B cell (primary cell): ENCODE measurements at regions not wholly inside any gene's neighbourhood (a gene's known extent, or its start where the extent isn't known, plus 50 kb on each side); places are given as distances from the start of the nearest gene placed in this dataset.
"Not testable (repeated sequence)": the region's sequence is repeated elsewhere in the genome, so short reads cannot be mapped to it uniquely, and the experiment has no call there.

Source experiments
- ATAC-seq: fragments of 200-7000 bp; cut with Tn5 transposase; one replicate; pipeline ENCODE4 v1.10.0; 2021; ENCODE audit warnings: low read depth, mild to moderate bottlenecking, moderate number of reproducible peaks, moderate library complexity
- CTCF ChIA-PET: fragments of 350-600 bp; sonication (Branson Sonifier 250); formaldehyde crosslinking; loops from one replicate; lab custom pipeline; 2021; ENCODE audit warnings: antibody characterized with exemption, inconsistent platforms; lab: Charles Lee
- POLR2A ChIA-PET: fragments of 350-600 bp; sonication (Branson Sonifier 250); formaldehyde crosslinking; loops from one replicate; lab custom pipeline; 2021; ENCODE audit warnings: antibody characterized with exemption; lab: Charles Lee
- DNase-seq: peaks from one replicate; pipeline ENCODE4 v3.0.0; 2013
- H2AFZ ChIP-seq: 2 replicates; pipeline ENCODE4 v1.6.1; 2012; ENCODE audit warnings: mild to moderate bottlenecking, low read depth, low read length; ENCODE audit not compliant: insufficient read depth, poor library complexity, severe bottlenecking
- H3K27ac ChIP-seq, 2 donors: 1 replicate in 1 of 2; 2 replicates in 1 of 2; pipeline ENCODE4 v1.5.1; 2012 to 2013; ENCODE audit warnings: low read length in 2 of 2, mild to moderate bottlenecking in 2 of 2, moderate library complexity in 1 of 2
- H3K27me3 ChIP-seq, 4 experiments: fragments of 200-600 bp in 1 of 4; sonication (generic) in 1 of 4; replicated peaks in 1 of 4; 1 replicate in 2 of 4; 2 replicates in 2 of 4; pipeline versions ENCODE4 v1.6.1 to v1.7.0; 2013 to 2016; ENCODE audit warnings: low read length in 3 of 4, mild to moderate bottlenecking in 2 of 4, mixed read lengths in 1 of 4, moderate library complexity in 1 of 4; ENCODE audit not compliant: insufficient read depth in 4 of 4, control insufficient read depth in 3 of 4; ENCODE audit errors: control extremely low read depth in 1 of 4
- H3K36me3 ChIP-seq, 2 experiments: replicated peaks in 1 of 2; 1 replicate in 1 of 2; 2 replicates in 1 of 2; pipeline versions ENCODE4 v1.6.1 to v1.7.1; 2013; ENCODE audit warnings: low read length in 1 of 2; ENCODE audit not compliant: insufficient read depth in 2 of 2, control insufficient read depth in 1 of 2; ENCODE audit errors: control extremely low read depth in 1 of 2, extremely low read depth in 1 of 2
- H3K4me1 ChIP-seq, 2 donors: fragments of 200-600 bp in 1 of 2; sonication (generic) in 1 of 2; 1 replicate in 1 of 2; 2 replicates in 1 of 2; pipeline versions ENCODE4 v1.5.1 to v1.6.1; 2013 to 2017; ENCODE audit warnings: low read length in 2 of 2; ENCODE audit not compliant: control insufficient read depth in 2 of 2, insufficient read depth in 2 of 2
- H3K4me2 ChIP-seq: replicated peaks from 2 replicates; pipeline ENCODE3; 2012; ENCODE audit warnings: mild to moderate bottlenecking, low read depth, low read length; ENCODE audit not compliant: poor library complexity, severe bottlenecking
- H3K4me3 ChIP-seq, 5 experiments: fragments of 200-600 bp in 1 of 5; sonication (generic) in 1 of 5; 1 replicate in 3 of 5; 2 replicates in 2 of 5; pipeline versions ENCODE4 v1.5.1 to v1.7.0; 2011 to 2016; ENCODE audit warnings: low read length in 4 of 5, mild to moderate bottlenecking in 4 of 5, low read depth in 2 of 5, control low read depth in 1 of 5, moderate library complexity in 1 of 5; ENCODE audit not compliant: insufficient read depth in 1 of 5; ENCODE audit errors: control extremely low read depth in 1 of 5, extremely low read depth in 1 of 5
- H3K79me2 ChIP-seq: fragments of 200-600 bp; sonication (generic); one replicate; pipeline ENCODE4 v1.6.0; 2016; ENCODE audit warnings: low read length; ENCODE audit not compliant: control insufficient read depth, insufficient read depth
- H3K9ac ChIP-seq: fragments of 200-600 bp; sonication (generic); 2 replicates; pipeline ENCODE4 v1.6.1; 2017; ENCODE audit warnings: mild to moderate bottlenecking, low read length, moderate library complexity
- H3K9me3 ChIP-seq, 3 donors: one replicate each; pipeline versions ENCODE4 v1.6.1 to v1.7.1; 2013; ENCODE audit warnings: low read length in 2 of 3; ENCODE audit not compliant: control insufficient read depth in 2 of 3, insufficient read depth in 1 of 3; ENCODE audit errors: control extremely low read depth in 1 of 3
- H4K20me1 ChIP-seq: 2 replicates; pipeline ENCODE4 v1.6.0; 2012; ENCODE audit warnings: mild to moderate bottlenecking, low read length; ENCODE audit not compliant: insufficient read depth, control insufficient read depth, poor library complexity, severe bottlenecking
- H3K27ac Mint-ChIP-seq: one replicate; pipeline ENCODE4 v1.8.0; 2021; ENCODE audit warnings: mixed read lengths
- H3K27me3 Mint-ChIP-seq: one replicate; pipeline ENCODE4 v1.8.0; 2021; ENCODE audit warnings: mixed read lengths
- H3K4me1 Mint-ChIP-seq: one replicate; pipeline ENCODE4 v1.8.0; 2021; ENCODE audit warnings: mixed read lengths
- H3K4me3 Mint-ChIP-seq: one replicate; pipeline ENCODE4 v1.8.0; 2021; ENCODE audit warnings: mixed read lengths
- H3K9me3 Mint-ChIP-seq: one replicate; pipeline ENCODE4 v1.8.0; 2022; ENCODE audit warnings: mixed read lengths; ENCODE audit not compliant: insufficient read depth
- EZH2 ChIP-seq: IDR thresholded peaks from 2 replicates; pipeline ENCODE4 v1.6.1; 2012; ENCODE audit warnings: borderline replicate concordance, low read depth, mild to moderate bottlenecking, moderate library complexity, low read length; ENCODE audit not compliant: insufficient read depth, poor library complexity, severe bottlenecking
- WGBS: methylation state at CpG from one replicate; pipeline ENCODE4 v1.1.5; 2013; ENCODE audit warnings: missing lambda C conversion rate; ENCODE audit not compliant: insufficient coverage; 5-methylcytosine and 5-hydroxymethylcytosine counted together
- intact Hi-C: fragments of 100-400 bp; cut with micrococcal nuclease; formaldehyde crosslinking; loops from one replicate; pipeline ENCODE4 v1.10.0; 2022
- TF ChIP-seq, protein P1 (sequence below): fragments of 200-600 bp; IDR thresholded peaks from one replicate; pipeline ENCODE4 v1.8.0; 2022; ENCODE audit warnings: antibody characterized with exemption, mild to moderate bottlenecking

DNA sequence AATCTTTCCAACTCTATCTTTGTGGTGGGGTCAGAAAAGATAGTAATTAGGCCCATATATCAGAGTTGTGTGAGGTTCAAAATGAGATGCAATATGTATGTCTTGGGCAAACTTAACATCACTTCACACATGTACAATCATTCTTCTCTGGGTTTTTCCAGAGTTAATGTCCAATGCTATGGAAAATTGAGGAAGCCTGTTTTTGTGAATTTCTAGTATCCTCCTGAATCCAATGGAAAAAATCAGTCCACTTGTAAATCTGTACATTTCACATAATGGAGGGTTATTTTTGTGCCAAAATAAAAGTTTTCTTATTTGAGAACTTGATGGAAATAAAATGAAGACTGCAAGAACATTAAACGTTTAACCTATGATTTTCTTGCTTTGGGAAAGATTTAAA lies 155.6 kb upstream of the SEMA6A start:
- TF ChIP-seq, protein P1, sequence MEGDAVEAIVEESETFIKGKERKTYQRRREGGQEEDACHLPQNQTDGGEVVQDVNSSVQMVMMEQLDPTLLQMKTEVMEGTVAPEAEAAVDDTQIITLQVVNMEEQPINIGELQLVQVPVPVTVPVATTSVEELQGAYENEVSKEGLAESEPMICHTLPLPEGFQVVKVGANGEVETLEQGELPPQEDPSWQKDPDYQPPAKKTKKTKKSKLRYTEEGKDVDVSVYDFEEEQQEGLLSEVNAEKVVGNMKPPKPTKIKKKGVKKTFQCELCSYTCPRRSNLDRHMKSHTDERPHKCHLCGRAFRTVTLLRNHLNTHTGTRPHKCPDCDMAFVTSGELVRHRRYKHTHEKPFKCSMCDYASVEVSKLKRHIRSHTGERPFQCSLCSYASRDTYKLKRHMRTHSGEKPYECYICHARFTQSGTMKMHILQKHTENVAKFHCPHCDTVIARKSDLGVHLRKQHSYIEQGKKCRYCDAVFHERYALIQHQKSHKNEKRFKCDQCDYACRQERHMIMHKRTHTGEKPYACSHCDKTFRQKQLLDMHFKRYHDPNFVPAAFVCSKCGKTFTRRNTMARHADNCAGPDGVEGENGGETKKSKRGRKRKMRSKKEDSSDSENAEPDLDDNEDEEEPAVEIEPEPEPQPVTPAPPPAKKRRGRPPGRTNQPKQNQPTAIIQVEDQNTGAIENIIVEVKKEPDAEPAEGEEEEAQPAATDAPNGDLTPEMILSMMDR: no peak
- ChIA-PET POLR2A (no interaction called here), CTCF (no interaction called here)
- H3K36me3 ChIP-seq: no peaks in the 10 kb centered on the region
- H3K4me3 Mint-ChIP-seq: no peak overlapping the region
- ATAC-seq (no peak), DNase-seq (no peak)
- no peaks in the 10 kb centered on the region for H3K9me3 Mint-ChIP-seq
- H3K4me1 Mint-ChIP-seq: no peaks in the 10 kb centered on the region
- no peak overlapping the region for H3K27ac ChIP-seq
- H3K27me3 Mint-ChIP-seq: peaks cover 3% of the 10 kb centered on the region
- no peak overlapping the region for H3K4me3 ChIP-seq
- H3K9me3 ChIP-seq: no peaks in the 10 kb centered on the region
- H3K79me2 ChIP-seq: no peaks in the 10 kb centered on the region
- no peak overlapping the region for H3K9ac ChIP-seq
- no CpG with 5 or more reads among the region's 1 CpG for WGBS
- H3K27me3 ChIP-seq: no peaks in the 10 kb centered on the region
- H4K20me1 ChIP-seq: no peaks in the 10 kb centered on the region
- H3K27ac Mint-ChIP-seq: no peak overlapping the region
- no peaks in the 10 kb centered on the region for H3K4me1 ChIP-seq
- H2AFZ ChIP-seq: no peak overlapping the region
- intact Hi-C loops: no loop called here
- no peak overlapping the region for H3K4me2 ChIP-seq

DNA sequence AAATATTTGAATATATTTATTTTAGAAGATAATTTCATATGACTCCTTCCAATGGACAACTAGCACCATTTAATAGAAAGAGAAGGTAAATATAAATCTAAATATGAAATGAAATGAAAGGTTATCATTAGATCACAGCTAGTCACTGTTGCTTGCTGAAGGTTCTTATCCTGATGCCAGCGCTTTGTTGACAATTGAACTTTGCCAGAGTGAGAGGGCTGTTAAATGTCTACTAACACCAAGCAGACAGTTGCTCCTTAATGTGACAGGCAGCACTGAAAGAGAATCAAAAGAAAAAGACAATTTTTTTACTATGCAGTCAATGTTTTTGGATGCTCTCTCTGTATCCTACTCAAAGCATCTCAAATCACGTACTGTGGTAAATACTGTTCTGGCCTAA lies 152.6 kb upstream of the SEMA6A start:
- ChIA-PET POLR2A (no interaction called here), CTCF (no interaction called here)
- Histone ChIP-seq H3K36me3 (no peaks in the 10 kb centered on the region), H3K4me1 (no peaks in the 10 kb centered on the region), H3K27me3 (no peaks in the 10 kb centered on the region), H3K9ac (no peak overlapping the region), H3K79me2 (no peaks in the 10 kb centered on the region), H3K9me3 (no peaks in the 10 kb centered on the region), H2AFZ (no peak overlapping the region), H4K20me1 (no peaks in the 10 kb centered on the region), H3K4me3 (no peak overlapping the region), H3K4me2 (no peak overlapping the region), H3K27ac (no peak overlapping the region)
- peaks cover 3% of the 10 kb centered on the region for H3K27me3 Mint-ChIP-seq
- H3K4me1 Mint-ChIP-seq: no peaks in the 10 kb centered on the region
- TF ChIP-seq EZH2: no peak
- TF ChIP-seq, protein P1: no peak
- no peak overlapping the region for H3K4me3 Mint-ChIP-seq
- H3K27ac Mint-ChIP-seq: no peak overlapping the region
- intact Hi-C loops: no loop called here
- ATAC-seq (no peak), DNase-seq (no peak)
- WGBS: 100% methylated on average over 1 of the region's 2 CpGs
- no peaks in the 10 kb centered on the region for H3K9me3 Mint-ChIP-seq

DNA sequence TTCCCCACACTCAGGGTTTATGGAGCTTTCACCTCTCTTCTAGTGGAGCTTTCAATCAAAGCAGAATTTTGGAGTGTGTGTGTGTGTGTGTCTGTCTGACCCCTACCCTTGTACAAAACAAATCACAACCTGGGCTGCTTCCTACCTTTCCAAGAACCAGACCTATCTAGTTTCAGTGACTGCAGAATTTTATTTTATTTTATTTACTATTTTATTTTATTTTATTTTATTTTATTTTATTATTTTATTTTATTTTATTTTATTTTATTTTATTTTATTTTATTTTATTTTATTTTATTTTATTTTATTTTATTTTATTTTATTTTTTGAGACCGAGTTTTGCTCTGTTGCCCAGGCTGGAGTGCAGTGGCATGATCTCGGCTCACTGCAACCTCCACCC lies 151.6 kb upstream of the SEMA6A start:
- H3K27ac ChIP-seq, H3K9me3 ChIP-seq, H4K20me1 ChIP-seq, H3K4me2 ChIP-seq, H3K79me2 ChIP-seq, H3K27ac Mint-ChIP-seq, H3K4me3 Mint-ChIP-seq, ATAC-seq, DNase-seq, H2AFZ ChIP-seq, intact Hi-C loops, H3K4me1 Mint-ChIP-seq, H3K36me3 ChIP-seq, H3K27me3 Mint-ChIP-seq, H3K9ac ChIP-seq, POLR2A ChIA-PET, H3K4me1 ChIP-seq, H3K27me3 ChIP-seq, H3K9me3 Mint-ChIP-seq, H3K4me3 ChIP-seq: not testable (repeated sequence)
- no CpG with 5 or more reads among the region's 2 CpGs for WGBS
- CTCF ChIA-PET: interaction anchor here (0.8 kb wide), 1 partner anchor 11 kb away, joined by 3 read pairs; no protein-coding TSS in a partner anchor
